Glutamatergic neuron (in vitro differentiated cells): ENCODE measurements at regions not wholly inside any gene's neighbourhood (a gene's known extent, or its start where the extent isn't known, plus 50 kb on each side); places are given as distances from the start of the nearest gene placed in this dataset.

ENCODE experiments used
- DNase-seq: peaks from one replicate; pipeline ENCODE4 v3.0.0; 2022
- H3K27ac Mint-ChIP-seq: one replicate; pipeline ENCODE4 v1.8.0; 2020; ENCODE audit warnings: mild to moderate bottlenecking, mixed read lengths, inconsistent platforms; ENCODE audit not compliant: unreplicated experiment
- H3K27me3 Mint-ChIP-seq: one replicate; pipeline ENCODE4 v1.8.0; 2020; ENCODE audit warnings: mild to moderate bottlenecking, moderate library complexity, mixed read lengths, inconsistent platforms; ENCODE audit not compliant: unreplicated experiment
- H3K36me3 Mint-ChIP-seq: one replicate; pipeline ENCODE4 v1.8.0; 2020; ENCODE audit warnings: mild to moderate bottlenecking, mixed read lengths, inconsistent platforms; ENCODE audit not compliant: unreplicated experiment
- H3K4me1 Mint-ChIP-seq: one replicate; pipeline ENCODE4 v1.8.0; 2020; ENCODE audit warnings: mild to moderate bottlenecking, low read depth, mixed read lengths, inconsistent platforms; ENCODE audit not compliant: unreplicated experiment
- H3K4me3 Mint-ChIP-seq: one replicate; pipeline ENCODE4 v1.8.0; 2020; ENCODE audit warnings: mild to moderate bottlenecking, mixed read lengths, inconsistent platforms; ENCODE audit not compliant: unreplicated experiment
- H3K9me3 Mint-ChIP-seq: one replicate; pipeline ENCODE4 v1.8.0; 2020; ENCODE audit warnings: mild to moderate bottlenecking, moderate library complexity, mixed read lengths, inconsistent platforms; ENCODE audit not compliant: unreplicated experiment
- TF ChIP-seq, protein P1 (sequence below): fragments of 200-600 bp; sonication (generic); IDR thresholded peaks from one replicate; pipeline ENCODE4 v1.5.0; 2021; ENCODE audit not compliant: partially characterized antibody, unreplicated experiment

DNA sequence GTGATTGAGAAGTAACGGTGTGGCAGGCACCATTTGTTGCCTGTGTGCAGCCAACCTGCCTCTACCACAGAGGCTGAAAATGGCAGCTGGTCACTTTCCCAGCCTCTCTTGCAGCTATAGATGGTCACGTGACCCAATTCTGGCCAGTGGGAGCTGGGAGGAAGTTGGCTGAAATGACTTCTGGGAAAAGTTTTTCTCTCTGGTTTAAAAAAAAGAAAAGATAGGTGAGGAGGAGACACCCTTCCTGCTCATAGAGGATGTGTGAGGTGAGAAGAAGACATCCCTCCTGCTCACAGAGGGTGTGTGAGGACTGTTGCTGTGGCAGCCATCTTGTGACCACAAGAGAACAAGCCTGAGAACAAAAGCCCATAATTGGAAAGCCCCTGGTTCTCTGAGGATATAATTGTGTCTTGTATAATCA lies 122.8 kb downstream of the SYF2 start:
- Mint-ChIP-seq H3K4me1 (peaks cover 14% of the 10 kb centered on the region), H3K27ac (no peak overlapping the region), H3K9me3 (peaks cover 9% of the 10 kb centered on the region), H3K27me3 (peaks cover 11% of the 10 kb centered on the region), H3K36me3 (peaks cover 8% of the 10 kb centered on the region), H3K4me3 (no peak overlapping the region)
- TF ChIP-seq, protein P1, sequence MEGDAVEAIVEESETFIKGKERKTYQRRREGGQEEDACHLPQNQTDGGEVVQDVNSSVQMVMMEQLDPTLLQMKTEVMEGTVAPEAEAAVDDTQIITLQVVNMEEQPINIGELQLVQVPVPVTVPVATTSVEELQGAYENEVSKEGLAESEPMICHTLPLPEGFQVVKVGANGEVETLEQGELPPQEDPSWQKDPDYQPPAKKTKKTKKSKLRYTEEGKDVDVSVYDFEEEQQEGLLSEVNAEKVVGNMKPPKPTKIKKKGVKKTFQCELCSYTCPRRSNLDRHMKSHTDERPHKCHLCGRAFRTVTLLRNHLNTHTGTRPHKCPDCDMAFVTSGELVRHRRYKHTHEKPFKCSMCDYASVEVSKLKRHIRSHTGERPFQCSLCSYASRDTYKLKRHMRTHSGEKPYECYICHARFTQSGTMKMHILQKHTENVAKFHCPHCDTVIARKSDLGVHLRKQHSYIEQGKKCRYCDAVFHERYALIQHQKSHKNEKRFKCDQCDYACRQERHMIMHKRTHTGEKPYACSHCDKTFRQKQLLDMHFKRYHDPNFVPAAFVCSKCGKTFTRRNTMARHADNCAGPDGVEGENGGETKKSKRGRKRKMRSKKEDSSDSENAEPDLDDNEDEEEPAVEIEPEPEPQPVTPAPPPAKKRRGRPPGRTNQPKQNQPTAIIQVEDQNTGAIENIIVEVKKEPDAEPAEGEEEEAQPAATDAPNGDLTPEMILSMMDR = no peak
- no peak for DNase-seq

DNA sequence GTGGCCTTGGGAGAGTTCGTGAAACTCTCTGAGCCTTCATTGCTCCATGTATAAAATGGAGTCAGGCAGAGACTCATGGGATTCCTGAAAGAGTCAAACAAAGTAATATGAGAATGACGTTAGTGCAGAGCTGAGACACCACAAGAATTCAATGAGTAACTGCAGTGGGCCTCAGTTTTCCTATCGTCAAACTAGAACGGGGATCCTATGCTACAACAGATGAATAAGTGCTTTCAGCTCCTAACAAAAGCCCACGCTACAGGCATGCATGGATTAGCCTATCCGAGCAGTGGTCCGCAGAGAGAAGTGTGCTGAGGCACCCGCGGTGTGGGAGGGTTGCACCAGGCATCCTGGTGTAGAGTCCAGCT lies 124.7 kb downstream of the SYF2 start:
- TF ChIP-seq, protein P1 = no peak
- no peak overlapping the region for H3K4me3 Mint-ChIP-seq
- H3K36me3 Mint-ChIP-seq = peaks cover 8% of the 10 kb centered on the region
- DNase-seq = no peak
- H3K4me1 Mint-ChIP-seq = peaks cover 15% of the 10 kb centered on the region
- H3K9me3 Mint-ChIP-seq = peaks cover 14% of the 10 kb centered on the region
- H3K27ac Mint-ChIP-seq = no peak overlapping the region
- peaks cover 7% of the 10 kb centered on the region for H3K27me3 Mint-ChIP-seq

DNA sequence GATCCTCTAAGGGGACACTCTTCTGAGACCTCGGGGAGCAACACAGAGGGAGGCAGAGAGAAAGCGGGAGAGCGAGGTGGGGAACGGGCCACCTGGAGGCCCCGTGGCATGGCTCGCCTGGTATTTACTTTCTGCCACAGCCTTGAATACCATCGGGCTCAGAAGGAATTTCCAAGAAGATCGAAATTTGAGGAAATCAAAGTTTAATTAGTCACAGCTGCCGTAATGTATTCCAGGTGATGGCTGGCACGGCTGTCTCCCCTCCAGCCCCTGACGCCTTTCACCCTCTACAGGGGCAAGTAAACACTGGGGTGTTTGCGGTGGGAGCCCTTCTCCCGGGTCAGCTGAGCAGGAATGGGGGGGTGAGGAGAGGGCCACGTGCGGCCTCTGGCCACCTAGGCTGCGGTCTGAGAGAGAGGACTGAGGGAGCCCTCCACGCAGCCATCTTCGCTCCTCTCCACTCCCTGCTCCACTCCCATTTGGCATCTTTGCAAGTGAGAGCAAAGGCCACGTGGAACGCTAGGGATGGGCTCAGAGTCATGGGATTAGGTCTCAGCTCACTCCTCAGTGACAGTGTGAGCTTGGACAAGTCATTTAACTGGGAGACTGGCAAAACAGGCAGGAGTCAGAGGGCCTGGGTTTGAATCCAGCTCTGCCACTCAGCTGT lies 125.2 kb downstream of the SYF2 start:
- Mint-ChIP-seq H3K4me3 (no peak overlapping the region), H3K27ac (no peak overlapping the region), H3K27me3 (peaks cover 9% of the 10 kb centered on the region), H3K4me1 (peaks cover 15% of the 10 kb centered on the region), H3K36me3 (peaks cover 8% of the 10 kb centered on the region), H3K9me3 (peaks cover 13% of the 10 kb centered on the region)
- TF ChIP-seq, protein P1 = no peak
- DNase-seq = no peak

DNA sequence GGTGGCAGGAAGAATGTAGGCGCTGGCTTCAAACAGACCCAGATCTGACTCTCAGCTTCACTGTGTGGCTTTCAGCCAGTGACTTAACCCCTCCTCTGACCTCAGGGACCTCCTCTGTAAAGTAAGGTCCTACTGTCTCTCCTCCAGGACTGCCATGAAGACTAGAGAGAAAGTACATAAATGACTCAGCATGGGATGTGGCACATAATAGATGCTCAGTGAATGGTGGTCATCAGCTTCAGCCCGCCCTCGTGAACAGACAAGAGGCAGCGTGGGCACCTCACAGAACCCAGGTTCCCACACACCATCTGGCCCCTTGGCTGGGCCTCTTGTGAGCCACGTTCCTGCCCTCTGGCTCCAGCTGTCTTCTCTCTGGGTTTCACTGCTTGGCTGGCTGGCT lies 126.0 kb downstream of the SYF2 start:
- H3K27ac Mint-ChIP-seq = no peak overlapping the region
- TF ChIP-seq, protein P1 = no peak

DNA sequence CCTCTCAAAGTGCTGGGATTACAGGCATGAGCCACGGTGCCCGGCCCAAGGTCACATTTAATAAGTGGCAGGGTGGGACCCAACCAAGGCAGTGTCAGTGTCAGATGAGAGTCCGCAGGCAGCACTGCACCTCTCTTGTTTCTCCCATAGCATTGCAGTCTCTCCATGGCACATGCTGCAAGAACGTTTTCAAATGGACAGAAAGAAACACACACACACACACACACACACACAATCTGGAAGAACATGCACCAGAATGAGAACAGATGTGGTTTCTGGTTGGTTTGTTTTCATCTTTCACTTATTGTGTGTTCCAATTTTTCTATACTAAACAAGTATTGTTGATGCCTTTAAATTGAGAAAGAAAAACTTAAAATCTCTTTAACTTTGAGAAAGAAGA lies 126.5 kb downstream of the SYF2 start:
- no peak overlapping the region for H3K4me3 Mint-ChIP-seq
- H3K27ac Mint-ChIP-seq = no peak overlapping the region
- peaks cover 8% of the 10 kb centered on the region for H3K9me3 Mint-ChIP-seq
- peaks cover 12% of the 10 kb centered on the region for H3K27me3 Mint-ChIP-seq
- H3K36me3 Mint-ChIP-seq = peaks cover 8% of the 10 kb centered on the region
- H3K4me1 Mint-ChIP-seq = peaks cover 22% of the 10 kb centered on the region
- TF ChIP-seq, protein P1 = no peak
- no peak for DNase-seq

More for the DNA sequence above, 126.0 kb downstream of the SYF2 start:
- H3K27me3 Mint-ChIP-seq = peaks cover 11% of the 10 kb centered on the region
- DNase-seq = no peak
- peaks cover 8% of the 10 kb centered on the region for H3K36me3 Mint-ChIP-seq
- H3K4me3 Mint-ChIP-seq = no peak overlapping the region
- peaks cover 18% of the 10 kb centered on the region for H3K4me1 Mint-ChIP-seq
- peaks cover 8% of the 10 kb centered on the region for H3K9me3 Mint-ChIP-seq
